ENCODE measurements at regions not wholly inside any gene's neighbourhood (a gene's known extent, or its start where the extent isn't known, plus 50 kb on each side); places are given as distances from the start of the nearest gene placed in this dataset.

- TF ChIP-seq EZH2 (IDR thresholded peaks at IDR 0.05; ENCODE audit: insufficient read depth, poor library complexity, severe bottlenecking) (no peak), EZH2phosphoT487 (IDR thresholded peaks at IDR 0.05; ENCODE audit: insufficient read depth, low read depth) (0 out of 2 replicates have a peak, but pooled peaks have one; percentile 26)
These were observed 223.7 kb downstream of the MTERF1 start for GRCh38 chr7:91656541-91657482.

All from GM23248 (cell line).